ENCODE measurements at regions not wholly inside any gene's neighbourhood (a gene's known extent, or its start where the extent isn't known, plus 50 kb on each side); places are given as distances from the start of the nearest gene placed in this dataset.

- TF ChIP-seq GATA3 (IDR thresholded peaks at IDR 0.05; ENCODE audit: low read depth, low read length): no peak
- no peak for TF ChIP-seq GATA2 (IDR thresholded peaks at IDR 0.05; ENCODE audit: low read depth, low read length)
Observed at GRCh38 chr12:128109636-128110035, 157.3 kb upstream of the TMEM132C start.

Data from SH-SY5Y (cell line).